Endothelial cell of umbilical vein (primary cell): ENCODE measurements at regions not wholly inside any gene's neighbourhood (a gene's known extent, or its start where the extent isn't known, plus 50 kb on each side); places are given as distances from the start of the nearest gene placed in this dataset.

Source experiments
- BruUV-seq: library from RNA; stranded (reverse); fragments of 400-500 nt; replicated peaks from 2 replicates; lab custom pipeline; 2021; lab: Mats Ljungman, UMichigan
- CTCF ChIA-PET: fragments of 300-600, 350-600 bp; sonication (Branson Sonifier 250); formaldehyde crosslinking; loops from one replicate; lab custom pipeline; 2021; ENCODE audit warnings: antibody characterized with exemption, inconsistent platforms; lab: Charles Lee
- POLR2A ChIA-PET: fragments of 300-600, 350-600 bp; sonication (Branson Sonifier 250); formaldehyde crosslinking; loops from one replicate; lab custom pipeline; 2021; ENCODE audit warnings: antibody characterized with exemption, inconsistent platforms; lab: Charles Lee
- DNase-seq: peaks from one replicate; pipeline ENCODE4 v3.0.0-alpha.2; 2011; ENCODE audit warnings: low read depth, low spot score
- FAIRE-seq: peaks from 2 replicates; lab custom pipeline; 2011; peaks lifted over from hg19 to GRCh38; lab: Jason Lieb, UNC
- H2AFZ ChIP-seq: 2 replicates; pipeline ENCODE4 v1.6.0; 2012; ENCODE audit warnings: low read depth, low read length, control low read depth, inconsistent platforms
- H3K27ac ChIP-seq: 2 replicates; pipeline ENCODE4 v1.5.1; 2011; ENCODE audit warnings: low read depth, mild to moderate bottlenecking, control low read depth, low read length, moderate library complexity; ENCODE audit not compliant: insufficient read depth
- H3K27me3 ChIP-seq, 2 experiments: 2 replicates each; pipeline versions ENCODE4 v1.6.0 to v1.6.1; 2011; ENCODE audit warnings: low read length in 2 of 2, mixed read lengths in 1 of 2; ENCODE audit not compliant: control insufficient read depth in 2 of 2, insufficient read depth in 2 of 2
- H3K36me3 ChIP-seq, 2 experiments: 2 replicates in 1 of 2; 3 replicates in 1 of 2; pipeline ENCODE4 v1.5.1; 2011; ENCODE audit warnings: low read length in 2 of 2, mild to moderate bottlenecking in 1 of 2, moderate library complexity in 1 of 2; ENCODE audit not compliant: control insufficient read depth in 2 of 2, insufficient read depth in 2 of 2; ENCODE audit errors: extremely low read depth in 1 of 2
- H3K4me1 ChIP-seq: 3 replicates; pipeline ENCODE4 v1.5.1; 2011; ENCODE audit warnings: mild to moderate bottlenecking, low read length; ENCODE audit not compliant: control insufficient read depth, insufficient read depth; ENCODE audit errors: extremely low read depth
- H3K4me2 ChIP-seq: 2 replicates; pipeline ENCODE4 v1.6.1; 2011; ENCODE audit warnings: low read length, control low read depth, mixed read lengths; ENCODE audit not compliant: insufficient read depth
- H3K4me3 ChIP-seq, 3 experiments: fragments of 200-600 bp in 1 of 3; sonication (generic), shearing (Covaris generic) in 1 of 3; replicated peaks in 1 of 3; 2 replicates each; pipeline ENCODE4 v1.5.1; 2011 to 2016; ENCODE audit warnings: control low read depth in 3 of 3, low read length in 3 of 3, mild to moderate bottlenecking in 2 of 3, inconsistent platforms in 1 of 3, low read depth in 1 of 3, moderate library complexity in 1 of 3; ENCODE audit not compliant: insufficient read depth in 1 of 3
- H3K79me2 ChIP-seq: 2 replicates; pipeline ENCODE4 v1.6.0; 2012; ENCODE audit warnings: low read length, inconsistent platforms; ENCODE audit not compliant: control insufficient read depth, insufficient read depth
- H3K9ac ChIP-seq: replicated peaks from 2 replicates; pipeline ENCODE3; 2011; ENCODE audit warnings: low read length, control low read depth; ENCODE audit not compliant: insufficient read depth; ENCODE audit errors: extremely low read depth
- H3K9me1 ChIP-seq: replicated peaks from 3 replicates; pipeline ENCODE4 v1.6.0; 2011; ENCODE audit warnings: mild to moderate bottlenecking, low read length; ENCODE audit not compliant: control insufficient read depth, insufficient read depth; ENCODE audit errors: extremely low read depth
- H3K9me3 ChIP-seq: replicated peaks from 2 replicates; pipeline ENCODE4 v1.5.1; 2012; ENCODE audit warnings: low read length, inconsistent platforms; ENCODE audit not compliant: control insufficient read depth, insufficient read depth
- H4K20me1 ChIP-seq: replicated peaks from 2 replicates; pipeline ENCODE3; 2011; ENCODE audit warnings: mild to moderate bottlenecking, low read length; ENCODE audit not compliant: control insufficient read depth, insufficient read depth; ENCODE audit errors: extremely low read depth
- EZH2 ChIP-seq: IDR thresholded peaks from 2 replicates; pipeline ENCODE4 v1.6.1; 2012; ENCODE audit warnings: borderline replicate concordance, low read depth, mild to moderate bottlenecking, moderate library complexity, low read length, inconsistent platforms; ENCODE audit not compliant: severe bottlenecking
- FOS ChIP-seq: IDR thresholded peaks from 2 replicates; pipeline ENCODE4 v1.6.1; 2011; ENCODE audit warnings: mild to moderate bottlenecking, low read length, moderate library complexity, borderline replicate concordance; ENCODE audit not compliant: insufficient read depth
- GATA2 ChIP-seq: IDR thresholded peaks from 2 replicates; pipeline ENCODE4 v1.7.0; 2011; ENCODE audit warnings: low read depth, mild to moderate bottlenecking, moderate library complexity, mixed read lengths, low read length; ENCODE audit not compliant: insufficient read length, insufficient read depth
- JUN ChIP-seq: IDR thresholded peaks from 2 replicates; pipeline ENCODE4 v1.6.1; 2011; ENCODE audit warnings: borderline replicate concordance, low read depth; ENCODE audit not compliant: insufficient read length, insufficient read depth
- MAX ChIP-seq: IDR thresholded peaks from 2 replicates; pipeline ENCODE4 v1.6.1; 2011; ENCODE audit not compliant: insufficient read depth, insufficient read length
- MYC ChIP-seq: IDR thresholded peaks from one replicate; pipeline ENCODE4 v1.6.1; 2011; ENCODE audit warnings: mild to moderate bottlenecking, low read depth, low read length
- POLR2A ChIP-seq: IDR thresholded peaks from 2 replicates; pipeline ENCODE4 v1.6.1; 2012; ENCODE audit warnings: low read depth, mild to moderate bottlenecking, control low read depth, low read length
- POLR2AphosphoS5 ChIP-seq: IDR thresholded peaks from 2 replicates; pipeline ENCODE4 v1.6.1; 2012; ENCODE audit warnings: low read depth, mild to moderate bottlenecking, control low read depth, low read length, moderate library complexity; ENCODE audit not compliant: insufficient read depth
- dilution Hi-C: fragments of 300-500 bp; cut with MboI; formaldehyde crosslinking; loops from one replicate; pipeline ENCODE4 v1.15.0; 2019; ENCODE audit warnings: low sequenced_read_pairs; ENCODE audit not compliant: extremely low pct_ligation_motif_present
- intact Hi-C: fragments of 100-400 bp; cut with micrococcal nuclease; formaldehyde crosslinking; loops from one replicate; pipeline ENCODE4 v1.10.0; 2022
- TF ChIP-seq, protein P1 (sequence below), 2 donors: IDR thresholded peaks; 1 replicate in 1 of 2; 2 replicates in 1 of 2; pipeline ENCODE4 v1.5.1; 2011; ENCODE audit warnings: low read length in 2 of 2, mild to moderate bottlenecking in 2 of 2, moderate library complexity in 2 of 2, control low read depth in 1 of 2, inconsistent platforms in 1 of 2, low read depth in 1 of 2; ENCODE audit not compliant: insufficient read depth in 1 of 2; ENCODE audit errors: extremely low read depth in 1 of 2

- dilution Hi-C loops (no loop called here), intact Hi-C loops (no loop called here)
- no peaks in the 10 kb centered on the region for H3K27me3 ChIP-seq
- H4K20me1 ChIP-seq, result no peaks in the 10 kb centered on the region
- no peak for TF ChIP-seq POLR2AphosphoS5
- no peak for TF ChIP-seq EZH2
- no peak for TF ChIP-seq MYC
- TF ChIP-seq, protein P1, sequence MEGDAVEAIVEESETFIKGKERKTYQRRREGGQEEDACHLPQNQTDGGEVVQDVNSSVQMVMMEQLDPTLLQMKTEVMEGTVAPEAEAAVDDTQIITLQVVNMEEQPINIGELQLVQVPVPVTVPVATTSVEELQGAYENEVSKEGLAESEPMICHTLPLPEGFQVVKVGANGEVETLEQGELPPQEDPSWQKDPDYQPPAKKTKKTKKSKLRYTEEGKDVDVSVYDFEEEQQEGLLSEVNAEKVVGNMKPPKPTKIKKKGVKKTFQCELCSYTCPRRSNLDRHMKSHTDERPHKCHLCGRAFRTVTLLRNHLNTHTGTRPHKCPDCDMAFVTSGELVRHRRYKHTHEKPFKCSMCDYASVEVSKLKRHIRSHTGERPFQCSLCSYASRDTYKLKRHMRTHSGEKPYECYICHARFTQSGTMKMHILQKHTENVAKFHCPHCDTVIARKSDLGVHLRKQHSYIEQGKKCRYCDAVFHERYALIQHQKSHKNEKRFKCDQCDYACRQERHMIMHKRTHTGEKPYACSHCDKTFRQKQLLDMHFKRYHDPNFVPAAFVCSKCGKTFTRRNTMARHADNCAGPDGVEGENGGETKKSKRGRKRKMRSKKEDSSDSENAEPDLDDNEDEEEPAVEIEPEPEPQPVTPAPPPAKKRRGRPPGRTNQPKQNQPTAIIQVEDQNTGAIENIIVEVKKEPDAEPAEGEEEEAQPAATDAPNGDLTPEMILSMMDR (IDR thresholded peaks at IDR 0.05; ENCODE audit: extremely low read depth in 1 of 2, insufficient read depth in 1 of 2, low read depth in 1 of 2, low read length in 2 of 2), result no peak
- TF ChIP-seq GATA2, result no peak
- no peak for TF ChIP-seq MAX
- TF ChIP-seq FOS, result no peak
- TF ChIP-seq JUN, result no peak
- no peak for TF ChIP-seq POLR2A
- BruUV-seq, result no TSS peak
- ChIA-PET CTCF (no interaction called here), POLR2A (no interaction called here)
- no peaks in the 10 kb centered on the region for H3K9me1 ChIP-seq
- no peak overlapping the region for H2AFZ ChIP-seq
- no peak overlapping the region for H3K4me3 ChIP-seq
- no peak overlapping the region for H3K4me2 ChIP-seq
- H3K9ac ChIP-seq, result no peak overlapping the region
- no peak for FAIRE-seq
- H3K27ac ChIP-seq, result no peak overlapping the region
- no peaks in the 10 kb centered on the region for H3K9me3 ChIP-seq
- H3K36me3 ChIP-seq, result no peaks in the 10 kb centered on the region
- no peaks in the 10 kb centered on the region for H3K79me2 ChIP-seq
- H3K4me1 ChIP-seq, result no peaks in the 10 kb centered on the region
- DNase-seq, result no peak
Observed at GRCh38 chrY:15560840-15561239, 1036.5 kb downstream of the NLGN4Y start.
